ENCODE measurements at regions not wholly inside any gene's neighbourhood (a gene's known extent, or its start where the extent isn't known, plus 50 kb on each side); places are given as distances from the start of the nearest gene placed in this dataset.

GRCh38 chr5:67249590-67249895, 52.9 kb upstream of the CD180 start:
- no peak overlapping the region for H3K4me3 Mint-ChIP-seq
- peak; percentile 21 for DNase-seq
- H3K27ac Mint-ChIP-seq: no peak overlapping the region
- TF ChIP-seq CTCF (IDR thresholded peaks at IDR 0.05): no peak
- no peaks in the 10 kb centered on the region; the same call in 1 of the 2 replicates for H3K9me3 Mint-ChIP-seq
- no peaks in the 10 kb centered on the region; the same call in 1 of the 2 replicates for H3K4me1 Mint-ChIP-seq (ENCODE audit: low read depth)
- H3K36me3 Mint-ChIP-seq (ENCODE audit: low read depth): no peaks in the 10 kb centered on the region
- H3K27me3 Mint-ChIP-seq (ENCODE audit: insufficient read depth): no peaks in the 10 kb centered on the region

DNA sequence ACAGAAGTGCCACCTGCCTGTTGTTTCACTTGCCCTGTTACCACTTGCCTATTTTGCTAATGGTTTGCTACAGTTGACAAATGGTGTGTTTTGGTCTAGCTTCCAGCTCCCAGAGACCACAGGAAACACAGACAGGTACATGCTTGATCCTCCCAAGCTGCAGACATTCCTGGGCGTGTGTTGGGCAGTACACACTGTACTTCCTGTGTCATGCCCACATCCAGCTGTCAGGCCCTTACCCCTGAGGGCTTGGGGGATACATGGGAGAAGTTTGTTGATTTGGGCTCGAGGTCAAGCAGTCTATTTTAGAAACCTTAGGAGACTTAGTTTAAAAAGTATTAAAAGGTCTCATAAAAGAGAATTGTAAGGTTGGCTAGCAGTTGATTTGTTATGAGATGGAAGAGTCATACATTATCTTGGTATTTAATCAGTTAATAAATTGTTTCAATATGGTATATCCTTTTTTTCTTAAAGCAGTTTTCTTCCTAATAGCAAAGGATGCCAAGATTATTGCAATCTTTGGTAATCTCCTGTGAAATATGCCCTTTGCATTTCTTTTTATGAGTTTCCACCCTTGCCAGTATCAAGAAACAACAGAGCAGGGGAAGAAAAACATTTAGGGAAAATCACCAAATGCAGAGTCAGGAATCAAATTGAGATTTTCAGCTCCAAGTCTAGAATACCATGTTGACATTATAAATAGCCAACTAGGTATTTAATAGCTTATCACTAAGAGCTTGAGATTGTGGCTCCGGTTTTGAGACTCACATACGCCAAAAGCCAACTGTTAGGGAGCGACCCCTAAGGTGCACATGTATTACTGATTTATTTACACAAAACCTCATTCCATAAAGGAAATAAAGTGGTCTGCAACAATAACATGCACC, 52.3 kb upstream of the CD180 start:
- TF ChIP-seq CTCF (IDR thresholded peaks at IDR 0.05): no peak
- DNase-seq: peak; percentile 45
- no peak overlapping the region for H3K4me3 Mint-ChIP-seq
- H3K27me3 Mint-ChIP-seq (ENCODE audit: insufficient read depth): no peaks in the 10 kb centered on the region
- H3K9me3 Mint-ChIP-seq: no peaks in the 10 kb centered on the region; the same call in 1 of the 2 replicates
- no peaks in the 10 kb centered on the region; the same call in 1 of the 2 replicates for H3K4me1 Mint-ChIP-seq (ENCODE audit: low read depth)
- peak overlapping the region; percentile 61; the same call in 1 of the 2 replicates for H3K27ac Mint-ChIP-seq
- H3K36me3 Mint-ChIP-seq (ENCODE audit: low read depth): no peaks in the 10 kb centered on the region

- Mint-ChIP-seq H3K27me3 (ENCODE audit: insufficient read depth) (no peaks in the 10 kb centered on the region), H3K4me1 (ENCODE audit: low read depth) (no peaks in the 10 kb centered on the region; the same call in 1 of the 2 replicates), H3K9me3 (no peaks in the 10 kb centered on the region), H3K27ac (no peak overlapping the region), H3K4me3 (no peak overlapping the region), H3K36me3 (ENCODE audit: low read depth) (no peaks in the 10 kb centered on the region)
- no peak for TF ChIP-seq CTCF (IDR thresholded peaks at IDR 0.05)
- DNase-seq: no peak
Measured at GRCh38 chr5:67246546-67247268, 50.1 kb upstream of the CD180 start.

Data from HFFc6 (cell line).